Psoas muscle (tissue), 7 donors: ENCODE measurements at regions not wholly inside any gene's neighbourhood (a gene's known extent, or its start where the extent isn't known, plus 50 kb on each side); places are given as distances from the start of the nearest gene placed in this dataset.

ENCODE experiments used
- ATAC-seq, 4 donors: fragments of 200-7000 bp; cut with Tn5 transposase; one replicate each; pipeline ENCODE4 v1.9.1; 2020; ENCODE audit warnings: moderate library complexity in 3 of 4, mild to moderate bottlenecking in 2 of 4
- DNase-seq, 2 donors: peaks; one replicate each; pipeline ENCODE4 v3.0.0-alpha.2; 2020
- H3K27ac ChIP-seq: fragments of 200-600 bp; one replicate; pipeline ENCODE4 v1.8.0; 2022
- H3K27me3 ChIP-seq, 3 donors: fragments of 200-600 bp in 1 of 3; one replicate each; pipeline versions ENCODE4 v1.6.1 to v1.8.0; 2013 to 2022; ENCODE audit warnings: low read length in 2 of 3, mild to moderate bottlenecking in 2 of 3, moderate library complexity in 1 of 3; ENCODE audit not compliant: insufficient read depth in 3 of 3
- H3K36me3 ChIP-seq, 2 donors: fragments of 200-600 bp in 1 of 2; one replicate each; pipeline versions ENCODE4 v1.6.1 to v1.8.0; 2013 to 2022; ENCODE audit warnings: low read depth in 1 of 2, mild to moderate bottlenecking in 1 of 2, moderate library complexity in 1 of 2; ENCODE audit not compliant: insufficient read depth in 1 of 2
- H3K4me1 ChIP-seq: fragments of 200-600 bp; one replicate; pipeline ENCODE4 v1.8.0; 2022
- H3K4me3 ChIP-seq: fragments of 200-600 bp; one replicate; pipeline ENCODE4 v1.8.0; 2022; ENCODE audit warnings: mild to moderate bottlenecking
- H3K9me3 ChIP-seq: fragments of 200-600 bp; one replicate; pipeline ENCODE4 v1.8.0; 2022
- CTCF ChIP-seq: fragments of 200-600 bp; IDR thresholded peaks from one replicate; pipeline ENCODE4 v1.8.0; 2022; ENCODE audit warnings: antibody characterized with exemption
- WGBS, 3 donors: extraction: QIAGEN DNeasy Blood & Tissue Kit; methylation state at CpG; one replicate each; pipeline versions ENCODE4 v1.1.6 to v1.1.7; 2013; 5-methylcytosine and 5-hydroxymethylcytosine counted together
- intact Hi-C, 2 donors: fragments of 100-400 bp; cut with DNase I; formaldehyde crosslinking; loops; one replicate each; pipeline versions ENCODE4 v1.11.0 to v1.14.2; 2022
- donor health status: healthy with polysubstance abuse.
- donor health status: DM: no; HTN: no; CAD: no; lungs with moderate emphysema.
- donor health status: Bipolar disorder and iron deficiency.
- donor health status: healthy.
- donor health status: DM: yes; HTN: yes; CAD: no.
- donor health status: DM: no; HTN: no; CAD: no.
- donor health status: DM: yes; HTN: yes; CAD: no.

- 74 to 76% (median 75%) methylated on average over 11 of the region's 11 CpGs for WGBS, 3 donors
- intact Hi-C loops, result no loop called here
- no peaks in the 10 kb centered on the region for H3K36me3 ChIP-seq
- no peak overlapping the region for H3K4me3 ChIP-seq
- TF ChIP-seq CTCF, result no peak
- DNase-seq, result no peak
- no peak for ATAC-seq
- no peaks in the 10 kb centered on the region for H3K9me3 ChIP-seq
- H3K4me1 ChIP-seq, result no peaks in the 10 kb centered on the region
- H3K27ac ChIP-seq, result no peak overlapping the region
- no peaks in the 10 kb centered on the region for H3K27me3 ChIP-seq
These were observed 51.2 kb upstream of the SLCO4A1 start for GRCh38 chr20:62591122-62591468.

GRCh38 chr20:62591591-62591990 is 50.7 kb upstream of the SLCO4A1 start:
- no peak for ATAC-seq
- peak in 1 of 2 donors; percentile 6 for DNase-seq
- TF ChIP-seq CTCF, result no peak
- Histone ChIP-seq H3K4me1 (no peaks in the 10 kb centered on the region), H3K4me3 (no peak overlapping the region), H3K27me3 (no peaks in the 10 kb centered on the region), H3K27ac (no peak overlapping the region), H3K9me3 (no peaks in the 10 kb centered on the region), H3K36me3 (no peaks in the 10 kb centered on the region)
- intact Hi-C loops, result no loop called here
- WGBS, 3 donors, result 86 to 90% (median 89%) methylated on average over 10 of the region's 10 CpGs
